NCI-H1105 (cell line): ENCODE measurements at regions not wholly inside any gene's neighbourhood (a gene's known extent, or its start where the extent isn't known, plus 50 kb on each side); places are given as distances from the start of the nearest gene placed in this dataset.
"Not testable (repeated sequence)": the region's sequence is repeated elsewhere in the genome, so short reads cannot be mapped to it uniquely, and the experiment has no call there.

Experiments used
- DNase-seq: peaks from one replicate; lab custom pipeline; 2025; lab: John Stamatoyannopoulos, UW

- no peak for DNase-seq
Measured at GRCh38 chr1:193451001-193451400, 264.6 kb upstream of the B3GALT2 start.

GRCh38 chr1:193448682-193449461 is 262.5 kb upstream of the B3GALT2 start:
- DNase-seq = no peak

GRCh38 chr1:193443886-193444285 is 257.5 kb upstream of the B3GALT2 start:
- no peak for DNase-seq

GRCh38 chr1:193438771-193439170 is 252.4 kb upstream of the B3GALT2 start:
- no peak for DNase-seq

- DNase-seq = no peak
Measured at GRCh38 chr1:193438312-193438711, 251.9 kb upstream of the B3GALT2 start.

GRCh38 chr1:193437785-193438184 is 251.4 kb upstream of the B3GALT2 start:
- DNase-seq = no peak

- DNase-seq = not testable (repeated sequence)
Measured at GRCh38 chr1:193437333-193437732, 250.9 kb upstream of the B3GALT2 start.

GRCh38 chr1:193435781-193436180 is 249.4 kb upstream of the B3GALT2 start:
- DNase-seq = no peak

GRCh38 chr1:193434319-193434718 is 247.9 kb upstream of the B3GALT2 start:
- DNase-seq = no peak

- DNase-seq = no peak
Measured at GRCh38 chr1:193433599-193433998, 247.2 kb upstream of the B3GALT2 start.

- no peak for DNase-seq
Measured at GRCh38 chr1:193432979-193433587, 246.7 kb upstream of the B3GALT2 start.

GRCh38 chr1:193431265-193431977 is 245.0 kb upstream of the B3GALT2 start:
- no peak for DNase-seq

- no peak for DNase-seq
Measured at GRCh38 chr1:193427524-193427923, 241.1 kb upstream of the B3GALT2 start.

- DNase-seq = no peak
Measured at GRCh38 chr1:193426061-193426460, 239.6 kb upstream of the B3GALT2 start.

- DNase-seq = no peak
Measured at GRCh38 chr1:193421487-193421886, 235.1 kb upstream of the B3GALT2 start.

- DNase-seq = no peak
Measured at GRCh38 chr1:193419295-193419694, 232.9 kb upstream of the B3GALT2 start.

GRCh38 chr1:193418745-193419058 is 232.3 kb upstream of the B3GALT2 start:
- DNase-seq = no peak

GRCh38 chr1:193417945-193418744 is 231.7 kb upstream of the B3GALT2 start:
- no peak for DNase-seq

- no peak for DNase-seq
Measured at GRCh38 chr1:193417403-193417802, 231.0 kb upstream of the B3GALT2 start.

- DNase-seq = no peak
Measured at GRCh38 chr1:193416226-193417024, 230.0 kb upstream of the B3GALT2 start.

GRCh38 chr1:193415256-193415655 is 228.8 kb upstream of the B3GALT2 start:
- DNase-seq = no peak

- DNase-seq = no peak
Measured at GRCh38 chr1:193413376-193413775, 227.0 kb upstream of the B3GALT2 start.
